Natural killer cell (primary cell): ENCODE measurements at regions not wholly inside any gene's neighbourhood (a gene's known extent, or its start where the extent isn't known, plus 50 kb on each side); places are given as distances from the start of the nearest gene placed in this dataset.

Experiments
- ATAC-seq, 3 donors: fragments of 150-1000 bp in 2 of 3; fragments of 200-7000 bp in 1 of 3; cut with Tn5 transposase; 1 replicate in 1 of 3; 2 replicates in 2 of 3; pipeline ENCODE4 v1.10.0; 2021; ENCODE audit warnings: mild to moderate bottlenecking in 2 of 3, moderate library complexity in 2 of 3
- DNase-seq, 2 donors: peaks; one replicate each; pipeline versions ENCODE4 v3.0.0 to v3.0.0-alpha.2; 2013 to 2021; ENCODE audit warnings: mixed read lengths in 1 of 2
- H3K27ac ChIP-seq: one replicate; pipeline ENCODE4 v1.5.1; 2013; ENCODE audit warnings: mild to moderate bottlenecking, low read length
- H3K27me3 ChIP-seq: one replicate; pipeline ENCODE4 v1.6.1; 2013; ENCODE audit warnings: low read length; ENCODE audit not compliant: control insufficient read depth, insufficient read depth
- H3K36me3 ChIP-seq: one replicate; pipeline ENCODE4 v1.6.1; 2013; ENCODE audit warnings: low read length; ENCODE audit not compliant: control insufficient read depth, insufficient read depth
- H3K4me1 ChIP-seq: one replicate; pipeline ENCODE4 v1.6.1; 2013; ENCODE audit warnings: low read length; ENCODE audit not compliant: control insufficient read depth, insufficient read depth
- H3K4me3 ChIP-seq: one replicate; pipeline ENCODE4 v1.5.1; 2013; ENCODE audit warnings: low read length
- H3K9me3 ChIP-seq: one replicate; pipeline ENCODE4 v1.6.1; 2013; ENCODE audit warnings: low read length; ENCODE audit not compliant: control insufficient read depth, insufficient read depth
- H3K27ac Mint-ChIP-seq, 2 donors: one replicate each; pipeline ENCODE4 v1.8.0; 2022; ENCODE audit warnings: mild to moderate bottlenecking in 2 of 2, mixed read lengths in 2 of 2, moderate library complexity in 1 of 2
- H3K27me3 Mint-ChIP-seq, 2 donors: one replicate each; pipeline ENCODE4 v1.8.0; 2022; ENCODE audit warnings: low read depth in 2 of 2, mixed read lengths in 2 of 2
- H3K36me3 Mint-ChIP-seq: one replicate; pipeline ENCODE4 v1.8.0; 2022; ENCODE audit warnings: mixed read lengths
- H3K4me1 Mint-ChIP-seq, 2 donors: one replicate each; pipeline ENCODE4 v1.8.0; 2022; ENCODE audit warnings: mixed read lengths in 2 of 2
- H3K4me3 Mint-ChIP-seq: one replicate; pipeline ENCODE4 v1.8.0; 2022; ENCODE audit warnings: mild to moderate bottlenecking, moderate library complexity, mixed read lengths
- H3K9me3 Mint-ChIP-seq, 2 donors: one replicate each; pipeline ENCODE4 v1.8.0; 2022; ENCODE audit warnings: mixed read lengths in 2 of 2
- WGBS: methylation state at CpG from one replicate; pipeline ENCODE4 v1.1.7; 2013; ENCODE audit warnings: missing lambda C conversion rate; ENCODE audit not compliant: insufficient coverage; 5-methylcytosine and 5-hydroxymethylcytosine counted together
- intact Hi-C: fragments of 100-400 bp; cut with micrococcal nuclease; formaldehyde crosslinking; loops from one replicate; pipeline ENCODE4 v1.14.2; 2022
- TF ChIP-seq, protein P1 (sequence below): fragments of 200-600 bp; IDR thresholded peaks from one replicate; pipeline ENCODE4 v1.8.0; 2022; ENCODE audit warnings: antibody characterized with exemption

DNA sequence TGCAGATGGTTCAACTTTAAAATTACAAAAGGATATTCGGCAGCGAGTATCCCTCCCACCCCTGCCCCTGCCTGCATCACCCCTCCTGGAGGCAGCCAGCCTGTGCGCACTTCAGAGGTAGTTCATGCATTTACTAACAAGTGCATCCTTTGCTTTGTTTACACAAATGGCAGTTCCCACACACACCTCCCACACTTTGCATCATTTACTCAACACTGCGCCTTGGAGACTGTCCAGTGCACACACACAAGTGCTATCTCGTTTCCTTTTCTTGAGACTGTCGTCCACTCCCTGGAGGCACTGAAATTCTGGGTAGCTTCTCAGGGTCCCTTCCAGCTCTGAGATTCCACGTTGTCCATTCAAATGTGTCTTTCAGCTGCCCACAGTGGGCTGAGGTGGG is 53.1 kb upstream of the VSX1 start:
- DNase-seq, result no peak
- H3K9me3 Mint-ChIP-seq, result no peaks in the 10 kb centered on the region
- no peaks in the 10 kb centered on the region for H3K4me1 Mint-ChIP-seq
- H3K4me3 Mint-ChIP-seq, result no peak overlapping the region
- TF ChIP-seq, protein P1, sequence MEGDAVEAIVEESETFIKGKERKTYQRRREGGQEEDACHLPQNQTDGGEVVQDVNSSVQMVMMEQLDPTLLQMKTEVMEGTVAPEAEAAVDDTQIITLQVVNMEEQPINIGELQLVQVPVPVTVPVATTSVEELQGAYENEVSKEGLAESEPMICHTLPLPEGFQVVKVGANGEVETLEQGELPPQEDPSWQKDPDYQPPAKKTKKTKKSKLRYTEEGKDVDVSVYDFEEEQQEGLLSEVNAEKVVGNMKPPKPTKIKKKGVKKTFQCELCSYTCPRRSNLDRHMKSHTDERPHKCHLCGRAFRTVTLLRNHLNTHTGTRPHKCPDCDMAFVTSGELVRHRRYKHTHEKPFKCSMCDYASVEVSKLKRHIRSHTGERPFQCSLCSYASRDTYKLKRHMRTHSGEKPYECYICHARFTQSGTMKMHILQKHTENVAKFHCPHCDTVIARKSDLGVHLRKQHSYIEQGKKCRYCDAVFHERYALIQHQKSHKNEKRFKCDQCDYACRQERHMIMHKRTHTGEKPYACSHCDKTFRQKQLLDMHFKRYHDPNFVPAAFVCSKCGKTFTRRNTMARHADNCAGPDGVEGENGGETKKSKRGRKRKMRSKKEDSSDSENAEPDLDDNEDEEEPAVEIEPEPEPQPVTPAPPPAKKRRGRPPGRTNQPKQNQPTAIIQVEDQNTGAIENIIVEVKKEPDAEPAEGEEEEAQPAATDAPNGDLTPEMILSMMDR, result no peak
- intact Hi-C loops, result no loop called here
- Histone ChIP-seq H3K36me3 (no peaks in the 10 kb centered on the region), H3K27ac (no peak overlapping the region), H3K27me3 (no peaks in the 10 kb centered on the region), H3K4me3 (no peak overlapping the region), H3K9me3 (no peaks in the 10 kb centered on the region), H3K4me1 (no peaks in the 10 kb centered on the region)
- no peak for ATAC-seq
- 86% methylated on average over 7 of the region's 7 CpGs for whole genome bisulfite sequencing
- H3K27ac Mint-ChIP-seq, result no peak overlapping the region
- peaks cover 3% of the 10 kb centered on the region in 2 donors for H3K27me3 Mint-ChIP-seq
- no peaks in the 10 kb centered on the region for H3K36me3 Mint-ChIP-seq

DNA sequence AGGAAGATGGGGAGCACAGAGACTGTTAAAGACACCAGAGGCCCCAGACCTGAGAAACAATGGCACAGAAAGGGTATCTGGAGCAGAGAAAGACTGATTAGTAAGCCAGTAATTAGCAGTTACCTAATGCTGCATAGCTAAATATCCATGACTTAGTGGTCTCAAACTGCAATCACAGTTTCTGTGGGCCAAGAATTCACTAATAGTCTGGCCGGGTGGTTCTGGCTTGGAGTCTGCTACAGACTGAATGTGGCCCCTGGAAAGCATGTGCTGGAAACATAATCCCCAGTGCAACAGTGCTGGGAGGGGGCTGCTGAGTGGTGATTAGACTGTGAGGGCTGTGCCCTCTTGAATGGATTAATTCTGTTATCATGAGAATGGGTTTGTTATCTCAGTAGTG is 54.1 kb upstream of the VSX1 start:
- no peak overlapping the region for H3K4me3 Mint-ChIP-seq
- ATAC-seq, result no peak
- Histone ChIP-seq H3K4me1 (no peaks in the 10 kb centered on the region), H3K27ac (no peak overlapping the region), H3K9me3 (no peaks in the 10 kb centered on the region), H3K36me3 (no peaks in the 10 kb centered on the region), H3K4me3 (no peak overlapping the region), H3K27me3 (no peaks in the 10 kb centered on the region)
- H3K36me3 Mint-ChIP-seq, result no peaks in the 10 kb centered on the region
- TF ChIP-seq, protein P1, result no peak
- DNase-seq, result no peak
- intact Hi-C loops, result no loop called here
- WGBS, result 81% methylated on average over 1 of the region's 1 CpG
- H3K9me3 Mint-ChIP-seq, result no peaks in the 10 kb centered on the region
- no peaks in the 10 kb centered on the region for H3K4me1 Mint-ChIP-seq
- peaks cover 6 to 13% of the 10 kb centered on the region in 2 donors for H3K27me3 Mint-ChIP-seq
- H3K27ac Mint-ChIP-seq, result no peak overlapping the region

DNA sequence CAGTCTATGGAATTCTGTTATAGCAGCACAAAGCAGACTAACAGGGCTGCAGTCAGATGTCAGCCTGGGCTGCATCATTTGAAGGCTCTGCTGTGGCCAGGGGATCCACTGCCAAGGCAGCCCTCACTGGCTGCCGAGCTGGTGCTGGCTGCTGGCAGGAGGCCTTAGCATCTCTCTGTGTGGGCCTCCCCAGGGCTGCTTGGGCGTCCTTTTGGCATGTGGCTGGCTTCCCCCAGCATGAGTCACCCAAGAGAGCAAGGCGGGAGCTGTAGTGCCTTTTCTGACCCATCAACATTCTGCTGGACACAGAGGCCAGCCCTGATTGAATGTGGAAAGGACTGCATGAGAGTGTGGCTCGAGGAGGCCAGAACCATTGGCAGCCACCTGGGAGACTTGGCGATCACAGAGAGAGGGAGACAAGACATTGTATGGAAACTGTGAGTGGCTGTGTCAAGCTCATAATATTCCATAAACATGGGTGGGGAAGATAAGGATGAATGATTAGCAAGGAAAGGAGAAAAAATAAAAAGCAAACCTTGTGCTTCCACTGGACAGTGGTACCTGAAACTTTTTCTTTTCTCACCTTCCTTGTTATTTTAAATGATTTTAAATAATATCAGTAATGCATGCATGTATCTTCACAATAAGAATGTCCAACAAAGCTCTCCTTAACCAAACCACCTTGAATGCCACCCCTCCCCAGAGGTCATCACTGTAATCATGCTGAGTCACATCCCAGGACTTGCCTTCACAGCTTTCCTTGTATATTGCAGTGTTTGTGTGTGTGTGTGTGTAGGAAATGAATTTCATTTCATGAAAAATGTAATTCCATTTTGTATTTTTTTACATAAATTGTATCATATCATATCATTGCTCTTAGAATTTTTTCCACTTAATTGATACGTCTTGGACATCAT is 55.0 kb upstream of the VSX1 start:
- 77% methylated on average over 6 of the region's 6 CpGs for WGBS
- no peaks in the 10 kb centered on the region for H3K9me3 ChIP-seq
- Mint-ChIP-seq H3K27me3 (peaks cover 10 to 22% of the 10 kb centered on the region in 2 donors), H3K4me1 (no peaks in the 10 kb centered on the region), H3K27ac (no peak overlapping the region), H3K4me3 (no peak overlapping the region), H3K9me3 (no peaks in the 10 kb centered on the region), H3K36me3 (no peaks in the 10 kb centered on the region)
- intact Hi-C loops, result no loop called here
- TF ChIP-seq, protein P1, result no peak
- ATAC-seq, result no peak
- H3K4me1 ChIP-seq, result no peaks in the 10 kb centered on the region
- H3K4me3 ChIP-seq, result no peak overlapping the region
- DNase-seq, result no peak
- no peaks in the 10 kb centered on the region for H3K27me3 ChIP-seq
- no peaks in the 10 kb centered on the region for H3K36me3 ChIP-seq
- H3K27ac ChIP-seq, result no peak overlapping the region
